ENCODE measurements at regions not wholly inside any gene's neighbourhood (a gene's known extent, or its start where the extent isn't known, plus 50 kb on each side); places are given as distances from the start of the nearest gene placed in this dataset.

- ATAC-seq (ENCODE audit: poor library complexity) (no peak), DNase-seq (no peak)
- intact Hi-C loops (cut with DNase I) = no loop called here
Measured at GRCh38 chr2:226396541-226396940, 403.1 kb downstream of the IRS1 start.

DNA sequence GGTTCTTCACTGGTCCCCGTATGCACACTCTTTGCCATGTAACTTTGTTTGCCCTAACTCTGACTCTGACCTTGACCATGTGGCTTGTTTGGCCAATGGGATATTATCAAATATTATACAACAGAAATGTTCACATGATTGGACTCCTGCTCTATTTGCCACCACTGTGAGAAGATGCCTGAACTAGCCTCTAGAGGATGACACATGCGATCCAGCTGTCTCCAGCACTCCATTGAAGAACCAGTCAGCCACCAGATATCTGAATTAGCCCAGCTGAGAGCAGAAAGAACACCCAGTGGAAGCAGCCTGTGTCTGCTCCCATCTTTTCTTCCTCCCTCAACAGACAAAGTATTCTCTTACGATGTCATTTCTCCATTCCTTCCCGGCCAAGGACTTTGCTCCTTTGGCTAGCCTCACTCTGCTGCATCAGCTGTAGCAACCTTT, 412.1 kb downstream of the IRS1 start:
- ATAC-seq (ENCODE audit: poor library complexity) (no peak), DNase-seq (no peak)
- intact Hi-C loops (cut with DNase I) = no loop called here

DNA sequence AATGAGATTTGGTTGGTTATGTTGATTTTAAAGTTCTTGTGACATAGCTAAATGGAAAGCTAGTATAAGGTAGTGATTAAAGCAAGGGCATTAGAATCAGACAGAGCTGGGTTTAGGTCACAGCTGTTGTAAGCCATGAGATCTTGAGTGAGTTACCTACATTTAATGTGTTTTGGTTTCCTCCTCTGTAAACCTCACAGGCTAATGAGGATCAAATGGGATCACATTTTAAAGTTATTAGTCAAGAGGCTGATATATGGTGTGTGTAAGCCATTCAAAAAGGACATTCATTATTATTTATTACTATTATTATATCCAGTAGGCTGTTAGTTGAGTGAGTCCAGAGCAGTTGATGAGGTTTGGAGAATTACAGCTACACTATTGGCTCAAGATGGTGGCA, 416.2 kb downstream of the IRS1 start:
- ATAC-seq (ENCODE audit: poor library complexity) (no peak), DNase-seq (no peak)

DNA sequence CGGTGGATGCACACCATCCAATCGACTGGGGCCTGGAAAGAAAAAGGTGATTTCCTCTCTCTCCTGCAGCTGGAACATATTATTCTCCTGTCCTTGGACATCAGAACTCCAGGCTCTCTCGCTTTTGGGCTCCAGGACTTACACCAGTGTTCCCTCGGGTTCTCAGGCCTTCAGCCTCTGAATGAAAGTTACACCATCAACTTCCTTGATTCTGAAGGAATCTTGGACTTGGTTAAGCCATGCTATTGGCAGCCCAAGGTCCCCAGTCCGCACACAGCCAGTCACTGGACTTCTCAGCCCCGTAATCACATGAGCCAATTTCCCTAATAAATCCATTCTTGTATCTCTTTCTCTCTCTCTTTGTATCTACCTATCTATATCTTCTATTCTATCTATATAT, 418.9 kb downstream of the IRS1 start:
- ATAC-seq (ENCODE audit: poor library complexity) (peak; percentile 84), DNase-seq (peak; percentile 39)
- intact Hi-C loops (cut with DNase I) = no loop called here

More for the DNA sequence above, 416.2 kb downstream of the IRS1 start:
- intact Hi-C loops (cut with DNase I) = no loop called here

DNA sequence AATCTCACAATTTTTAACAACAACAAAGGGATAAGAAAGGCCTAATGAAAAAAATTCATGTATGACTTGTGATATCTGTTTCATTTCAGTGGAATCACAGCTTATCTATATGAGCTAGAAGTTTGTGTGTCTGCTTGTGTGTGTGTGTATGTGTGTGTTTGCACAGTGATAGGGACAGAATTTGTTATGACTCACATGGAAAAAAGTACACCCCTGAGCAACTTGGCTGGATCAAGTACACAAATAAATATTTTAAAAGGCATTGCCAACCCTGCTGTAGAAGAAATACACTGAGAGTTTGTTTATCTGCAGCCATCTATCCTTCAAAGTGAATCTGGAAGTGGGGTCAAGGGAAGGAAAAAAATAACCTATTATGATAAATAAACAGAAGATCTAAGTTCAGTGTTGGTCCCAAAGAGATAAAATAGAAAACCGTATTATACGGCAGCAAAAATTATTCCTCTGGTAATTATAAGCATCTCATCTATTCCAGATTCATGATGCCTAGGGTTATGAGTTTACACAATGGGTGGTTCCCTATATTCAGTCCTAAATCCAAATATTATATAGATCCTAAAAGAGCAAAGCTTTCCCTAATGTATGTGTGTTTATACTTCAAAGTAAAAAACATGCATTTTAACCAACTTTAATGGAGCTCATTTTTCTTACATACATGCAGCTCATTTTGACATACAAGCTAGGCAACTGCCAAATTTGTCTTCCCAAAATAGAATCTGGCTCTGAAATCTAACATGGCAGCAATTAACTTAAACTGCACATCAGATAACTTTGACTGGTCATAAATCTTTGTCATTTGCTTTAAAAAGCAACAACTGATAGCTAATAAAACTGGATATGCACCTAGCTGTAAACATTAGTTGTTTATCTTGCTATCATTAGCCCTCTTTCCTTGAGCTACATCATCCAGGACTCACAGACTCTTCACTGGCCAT, 420.6 kb downstream of the IRS1 start:
- DNase-seq (no peak), ATAC-seq (ENCODE audit: poor library complexity) (no peak)
- intact Hi-C loops (cut with DNase I) = no loop called here

DNA sequence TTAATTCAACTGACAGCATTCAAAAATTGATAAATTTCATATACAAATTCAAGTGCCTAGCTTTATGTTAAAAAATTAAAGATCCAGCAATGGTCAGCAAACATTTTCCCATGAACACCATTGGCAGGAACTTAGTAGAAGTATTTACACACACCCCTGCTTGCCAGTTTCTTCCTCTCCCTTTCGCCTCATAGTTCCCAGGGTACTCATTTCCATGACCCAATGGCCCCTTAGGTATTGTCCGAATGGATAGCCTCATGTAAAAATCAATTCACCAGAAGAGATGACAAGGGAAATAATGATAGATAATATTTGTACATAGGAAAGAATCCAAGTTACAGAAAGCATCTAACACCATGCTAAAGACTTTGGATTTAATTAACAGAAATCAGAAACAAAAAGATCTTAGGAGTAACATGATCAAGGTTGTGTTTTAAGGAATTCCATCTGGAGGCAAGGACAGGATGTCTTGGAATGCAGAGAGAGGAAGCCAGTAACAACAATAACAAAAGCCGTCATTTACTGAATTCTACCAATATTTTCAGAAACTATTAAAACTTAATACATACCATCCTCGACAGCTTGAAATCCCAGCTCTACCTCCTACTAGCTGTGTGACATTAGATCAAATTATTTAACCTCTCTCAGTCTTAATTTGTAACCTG, 423.0 kb downstream of the IRS1 start:
- ATAC-seq (ENCODE audit: poor library complexity) (no peak), DNase-seq (no peak)
- intact Hi-C loops (cut with DNase I) = no loop called here

DNA sequence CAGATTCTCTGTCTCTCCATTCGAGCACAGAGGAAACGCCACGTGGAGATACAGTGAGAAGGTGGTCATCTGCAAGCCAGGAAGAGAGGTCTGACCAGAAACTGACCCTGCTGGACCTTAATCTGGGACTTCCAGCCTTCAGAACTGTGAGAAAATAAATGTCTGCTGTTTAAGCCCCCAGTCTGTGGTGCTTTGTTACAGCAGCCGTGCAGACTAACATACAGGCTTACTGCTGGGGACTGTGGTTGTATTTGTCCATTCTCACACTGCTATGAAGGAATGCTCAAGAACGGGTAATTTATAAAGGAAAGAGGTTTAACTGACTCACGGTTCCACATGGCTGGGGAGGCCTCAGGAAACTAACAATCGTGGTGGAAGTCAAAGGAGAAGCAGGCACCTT, 432.7 kb downstream of the IRS1 start:
- no peak for ATAC-seq (ENCODE audit: poor library complexity)
- intact Hi-C loops (cut with DNase I) = no loop called here
- DNase-seq = no peak

GRCh38 chr2:226364217-226364616, 435.4 kb downstream of the IRS1 start:
- DNase-seq = no peak
- intact Hi-C loops (cut with DNase I) = no loop called here
- ATAC-seq (ENCODE audit: poor library complexity) = no peak

DNA sequence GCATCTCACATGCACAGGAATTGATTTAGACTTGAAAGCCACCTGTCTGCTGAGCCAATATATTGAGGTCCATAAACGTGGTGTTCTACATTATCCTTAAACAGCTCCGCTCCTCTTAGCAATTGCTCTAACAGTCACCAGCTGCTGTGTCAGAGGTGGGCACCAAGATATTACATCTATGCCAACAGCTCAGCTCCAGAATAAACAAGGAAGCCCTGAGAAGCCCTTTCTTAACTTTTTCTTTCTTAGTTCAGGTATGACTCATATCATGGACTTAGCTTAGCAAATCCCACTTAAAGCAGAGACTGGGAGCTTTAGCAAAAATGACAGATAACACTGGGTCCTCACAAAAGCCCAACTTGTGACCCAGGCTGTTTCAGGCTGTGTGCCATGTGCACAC, 436.6 kb downstream of the IRS1 start:
- no peak for DNase-seq
- intact Hi-C loops (cut with DNase I) = no loop called here

DNA sequence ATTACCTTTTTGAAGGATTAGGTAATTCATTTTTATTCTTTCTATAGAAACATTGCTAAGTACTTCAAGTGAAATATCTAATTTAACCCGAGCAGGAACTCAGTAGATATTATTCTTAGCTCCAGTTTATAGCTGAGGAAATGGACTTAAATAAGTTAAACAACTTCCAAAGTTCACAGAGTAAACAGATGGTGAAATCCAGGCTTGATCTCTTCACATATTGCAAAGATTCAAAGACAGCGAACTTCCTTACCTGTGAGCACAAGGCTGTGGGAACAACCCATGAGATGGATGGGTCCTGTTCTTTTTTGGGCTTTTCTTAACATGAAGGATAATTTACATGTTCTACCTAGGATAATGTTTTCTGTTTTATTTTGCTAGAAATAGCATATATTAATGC, 439.0 kb downstream of the IRS1 start:
- DNase-seq (no peak), ATAC-seq (ENCODE audit: poor library complexity) (no peak)
- intact Hi-C loops (cut with DNase I) = no loop called here

More for the DNA sequence above, 436.6 kb downstream of the IRS1 start:
- no peak for ATAC-seq (ENCODE audit: poor library complexity)

GRCh38 chr2:226358688-226359087, 440.9 kb downstream of the IRS1 start:
- ATAC-seq (ENCODE audit: poor library complexity) (no peak), DNase-seq (no peak)
- intact Hi-C loops (cut with DNase I) = no loop called here

- intact Hi-C loops (cut with DNase I) = no loop called here
- ATAC-seq (ENCODE audit: poor library complexity) (no peak), DNase-seq (no peak)
Measured at GRCh38 chr2:226357816-226358215, 441.8 kb downstream of the IRS1 start.

DNA sequence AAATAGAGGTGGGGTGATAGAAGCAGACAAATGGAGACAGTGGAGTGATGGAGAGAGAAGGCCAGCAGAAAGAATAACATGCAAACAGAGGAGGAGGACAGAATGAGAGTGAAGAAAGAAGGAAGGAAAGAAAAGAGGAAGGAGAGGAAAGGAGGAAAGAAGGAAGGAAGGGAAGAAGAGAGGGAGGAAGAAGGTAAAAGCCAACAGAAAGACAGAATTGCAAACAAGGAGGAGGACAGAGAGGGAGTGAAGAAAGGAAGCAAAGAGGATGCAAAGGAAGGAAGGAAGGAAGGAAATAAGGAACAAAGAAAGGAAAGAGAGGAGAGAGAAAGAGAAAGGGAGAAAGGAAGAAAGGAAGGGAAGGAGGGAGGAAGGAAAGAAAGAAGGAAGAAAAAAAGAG, 444.0 kb downstream of the IRS1 start:
- intact Hi-C loops (cut with DNase I) = no loop called here
- ATAC-seq (ENCODE audit: poor library complexity) = no peak

GRCh38 chr2:226354434-226354833, 445.2 kb downstream of the IRS1 start:
- intact Hi-C loops (cut with DNase I) = no loop called here
- no peak for DNase-seq
- ATAC-seq (ENCODE audit: poor library complexity) = no peak

More for the DNA sequence above, 444.0 kb downstream of the IRS1 start:
- no peak for DNase-seq

DNA sequence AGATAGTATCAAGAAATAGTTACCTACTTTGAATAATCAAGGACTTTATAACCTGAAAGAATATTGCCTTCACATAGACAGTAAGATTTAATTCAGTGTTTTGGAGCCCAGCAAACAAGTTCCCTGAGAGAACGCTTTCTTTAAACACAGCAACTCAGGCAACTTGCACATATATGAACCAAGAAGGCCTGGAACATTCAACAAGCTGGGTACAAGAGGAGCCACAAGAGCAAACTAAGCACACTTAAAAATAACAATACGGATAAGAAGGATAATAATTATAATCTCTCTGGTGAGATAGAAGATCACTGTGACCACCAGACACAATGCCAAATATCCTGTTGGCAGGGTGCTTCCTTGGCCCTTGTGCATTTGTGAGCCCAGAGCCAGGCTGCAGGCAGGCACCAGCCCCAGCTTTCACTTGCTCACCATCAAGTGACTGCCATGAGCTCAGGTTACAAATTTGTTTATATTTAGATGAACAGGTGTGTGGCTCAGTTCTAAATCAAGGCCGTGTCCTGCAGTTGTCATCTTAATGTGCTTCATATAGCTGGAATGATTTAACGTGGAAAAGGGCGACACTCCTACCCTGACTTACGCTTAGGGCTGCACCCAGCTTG, 446.6 kb downstream of the IRS1 start:
- intact Hi-C loops (cut with DNase I) = no loop called here
- DNase-seq (no peak), ATAC-seq (ENCODE audit: poor library complexity) (peak; percentile 43)

- DNase-seq (no peak), ATAC-seq (ENCODE audit: poor library complexity) (no peak)
- intact Hi-C loops (cut with DNase I) = no loop called here
Measured at GRCh38 chr2:226351711-226352110, 447.9 kb downstream of the IRS1 start.

- intact Hi-C loops (cut with DNase I) = no loop called here
- no peak for DNase-seq
Measured at GRCh38 chr2:226339616-226340015, 460.0 kb downstream of the IRS1 start.

GRCh38 chr2:226338825-226339224, 460.8 kb downstream of the IRS1 start:
- ATAC-seq (ENCODE audit: poor library complexity) (no peak), DNase-seq (no peak)
- intact Hi-C loops (cut with DNase I) = no loop called here

More at GRCh38 chr2:226339616-226340015, 460.0 kb downstream of the IRS1 start:
- ATAC-seq (ENCODE audit: poor library complexity) = no peak

- ATAC-seq (ENCODE audit: poor library complexity) (peak; percentile 68), DNase-seq (no peak)
- intact Hi-C loops (cut with DNase I) = no loop called here
Measured at GRCh38 chr2:226337941-226338600, 461.5 kb downstream of the IRS1 start.

All from Right ventricle myocardium superior (tissue), 1 donor.